ENCODE measurements at regions not wholly inside any gene's neighbourhood (a gene's known extent, or its start where the extent isn't known, plus 50 kb on each side); places are given as distances from the start of the nearest gene placed in this dataset.

- TF ChIP-seq CTCF (IDR thresholded peaks at IDR 0.05; ENCODE audit: poor library complexity): no peak
- TF ChIP-seq EZH2phosphoT487 (IDR thresholded peaks at IDR 0.05; ENCODE audit: low read depth, severe bottlenecking, unreplicated experiment): no peak
- TF ChIP-seq EZH2 (IDR thresholded peaks at IDR 0.05; ENCODE audit: borderline replicate concordance): no peak
These were observed 74.6 kb upstream of the TMEM106B start for GRCh38 chr7:12136523-12136922.

Data from hepatocyte (in vitro differentiated cells).